ENCODE measurements at regions not wholly inside any gene's neighbourhood (a gene's known extent, or its start where the extent isn't known, plus 50 kb on each side); places are given as distances from the start of the nearest gene placed in this dataset.

GRCh38 chr5:1971944-1972343 is 89.2 kb upstream of the IRX4 start:
- DNase-seq = no peak
- H3K9me3 ChIP-seq (replicated peaks) = no peaks in the 10 kb centered on the region
- H3K4me1 ChIP-seq = no peaks in the 10 kb centered on the region
- no peak overlapping the region for H3K27ac ChIP-seq (replicated peaks)
- H3K4me3 ChIP-seq = no peak overlapping the region
- intact Hi-C loops (cut with micrococcal nuclease) = no loop called here
- H3K36me3 ChIP-seq = no peaks in the 10 kb centered on the region
- no peak for TF ChIP-seq CTCF (IDR thresholded peaks at IDR 0.05; ENCODE audit: borderline replicate concordance)
- no peaks in the 10 kb centered on the region for H3K27me3 ChIP-seq (ENCODE audit: low read depth)

- Histone ChIP-seq H3K9me3 (replicated peaks) (no peaks in the 10 kb centered on the region), H3K27me3 (ENCODE audit: low read depth) (no peaks in the 10 kb centered on the region), H3K36me3 (no peaks in the 10 kb centered on the region), H3K4me1 (no peaks in the 10 kb centered on the region), H3K4me3 (no peak overlapping the region), H3K27ac (replicated peaks) (no peak overlapping the region)
- no peak for TF ChIP-seq CTCF (IDR thresholded peaks at IDR 0.05; ENCODE audit: borderline replicate concordance)
- DNase-seq = no peak
- intact Hi-C loops (cut with micrococcal nuclease) = no loop called here
Observed at GRCh38 chr5:1967736-1968135, 85.0 kb upstream of the IRX4 start.

GRCh38 chr5:1966461-1966860 is 83.7 kb upstream of the IRX4 start:
- Histone ChIP-seq H3K9me3 (replicated peaks) (no peaks in the 10 kb centered on the region), H3K4me3 (no peak overlapping the region), H3K27me3 (ENCODE audit: low read depth) (no peaks in the 10 kb centered on the region), H3K36me3 (no peaks in the 10 kb centered on the region), H3K27ac (replicated peaks) (no peak overlapping the region), H3K4me1 (no peaks in the 10 kb centered on the region)
- DNase-seq = no peak
- no peak for TF ChIP-seq CTCF (IDR thresholded peaks at IDR 0.05; ENCODE audit: borderline replicate concordance)
- intact Hi-C loops (cut with micrococcal nuclease) = no loop called here

GRCh38 chr5:1965925-1966324 is 83.2 kb upstream of the IRX4 start:
- no peak for TF ChIP-seq CTCF (IDR thresholded peaks at IDR 0.05; ENCODE audit: borderline replicate concordance)
- DNase-seq = no peak
- intact Hi-C loops (cut with micrococcal nuclease) = no loop called here
- no peaks in the 10 kb centered on the region for H3K36me3 ChIP-seq
- H3K27ac ChIP-seq (replicated peaks) = no peak overlapping the region
- no peaks in the 10 kb centered on the region for H3K4me1 ChIP-seq
- no peak overlapping the region for H3K4me3 ChIP-seq
- H3K9me3 ChIP-seq (replicated peaks) = no peaks in the 10 kb centered on the region
- no peaks in the 10 kb centered on the region for H3K27me3 ChIP-seq (ENCODE audit: low read depth)

- Histone ChIP-seq H3K4me3 (no peak overlapping the region), H3K4me1 (no peaks in the 10 kb centered on the region), H3K9me3 (replicated peaks) (no peaks in the 10 kb centered on the region), H3K27ac (replicated peaks) (no peak overlapping the region), H3K27me3 (ENCODE audit: low read depth) (no peaks in the 10 kb centered on the region), H3K36me3 (no peaks in the 10 kb centered on the region)
- intact Hi-C loops (cut with micrococcal nuclease) = no loop called here
- no peak for DNase-seq
- TF ChIP-seq CTCF (IDR thresholded peaks at IDR 0.05; ENCODE audit: borderline replicate concordance) = no peak
Observed at GRCh38 chr5:1963941-1964451, 81.3 kb upstream of the IRX4 start.

- H3K9me3 ChIP-seq (replicated peaks) = no peaks in the 10 kb centered on the region
- H3K4me3 ChIP-seq = no peak overlapping the region
- no peak for TF ChIP-seq CTCF (IDR thresholded peaks at IDR 0.05; ENCODE audit: borderline replicate concordance)
- no peak overlapping the region for H3K27ac ChIP-seq (replicated peaks)
- DNase-seq = no peak
- intact Hi-C loops (cut with micrococcal nuclease) = no loop called here
- H3K27me3 ChIP-seq (ENCODE audit: low read depth) = no peaks in the 10 kb centered on the region
- H3K4me1 ChIP-seq = no peaks in the 10 kb centered on the region
- H3K36me3 ChIP-seq = no peaks in the 10 kb centered on the region
Observed at GRCh38 chr5:1963358-1963757, 80.6 kb upstream of the IRX4 start.

Data from left ventricle myocardium inferior (tissue), 1 donor.